ENCODE measurements at regions not wholly inside any gene's neighbourhood (a gene's known extent, or its start where the extent isn't known, plus 50 kb on each side); places are given as distances from the start of the nearest gene placed in this dataset.

DNA sequence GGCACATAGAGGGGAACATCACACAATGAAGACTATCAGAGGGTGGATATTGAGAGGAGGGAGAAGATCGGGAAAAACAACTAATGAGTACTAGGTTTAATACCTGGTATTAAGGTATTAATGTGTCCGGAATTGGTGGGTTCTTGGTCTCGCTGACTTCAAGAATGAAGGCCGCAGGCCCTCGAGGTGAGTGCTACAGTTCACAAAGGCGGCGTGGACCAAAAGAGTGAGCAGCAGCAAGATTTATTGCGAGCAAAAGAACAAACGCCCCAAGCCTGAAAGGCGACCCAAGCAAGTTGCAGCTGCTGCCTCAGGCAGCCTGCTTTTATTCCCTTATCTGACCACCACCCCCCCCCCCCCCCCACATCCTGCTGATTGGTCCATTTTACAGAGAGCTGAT is 2022.8 kb downstream of the NCAM2 start:
- Histone ChIP-seq H3K9me3 (no peaks in the 10 kb centered on the region), H3K4me1 (no peaks in the 10 kb centered on the region), H3K27me3 (no peaks in the 10 kb centered on the region), H3K4me3 (no peak overlapping the region), H3K36me3 (no peaks in the 10 kb centered on the region), H3K27ac (no peak overlapping the region)
- TF ChIP-seq, protein P1, sequence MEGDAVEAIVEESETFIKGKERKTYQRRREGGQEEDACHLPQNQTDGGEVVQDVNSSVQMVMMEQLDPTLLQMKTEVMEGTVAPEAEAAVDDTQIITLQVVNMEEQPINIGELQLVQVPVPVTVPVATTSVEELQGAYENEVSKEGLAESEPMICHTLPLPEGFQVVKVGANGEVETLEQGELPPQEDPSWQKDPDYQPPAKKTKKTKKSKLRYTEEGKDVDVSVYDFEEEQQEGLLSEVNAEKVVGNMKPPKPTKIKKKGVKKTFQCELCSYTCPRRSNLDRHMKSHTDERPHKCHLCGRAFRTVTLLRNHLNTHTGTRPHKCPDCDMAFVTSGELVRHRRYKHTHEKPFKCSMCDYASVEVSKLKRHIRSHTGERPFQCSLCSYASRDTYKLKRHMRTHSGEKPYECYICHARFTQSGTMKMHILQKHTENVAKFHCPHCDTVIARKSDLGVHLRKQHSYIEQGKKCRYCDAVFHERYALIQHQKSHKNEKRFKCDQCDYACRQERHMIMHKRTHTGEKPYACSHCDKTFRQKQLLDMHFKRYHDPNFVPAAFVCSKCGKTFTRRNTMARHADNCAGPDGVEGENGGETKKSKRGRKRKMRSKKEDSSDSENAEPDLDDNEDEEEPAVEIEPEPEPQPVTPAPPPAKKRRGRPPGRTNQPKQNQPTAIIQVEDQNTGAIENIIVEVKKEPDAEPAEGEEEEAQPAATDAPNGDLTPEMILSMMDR (IDR thresholded peaks at IDR 0.05), result no peak
- TF ChIP-seq POLR2A (IDR thresholded peaks at IDR 0.05), result no peak
- no peak for DNase-seq
- intact Hi-C loops (cut with DNase I; ENCODE audit: low total_unique reads), result no loop called here

DNA sequence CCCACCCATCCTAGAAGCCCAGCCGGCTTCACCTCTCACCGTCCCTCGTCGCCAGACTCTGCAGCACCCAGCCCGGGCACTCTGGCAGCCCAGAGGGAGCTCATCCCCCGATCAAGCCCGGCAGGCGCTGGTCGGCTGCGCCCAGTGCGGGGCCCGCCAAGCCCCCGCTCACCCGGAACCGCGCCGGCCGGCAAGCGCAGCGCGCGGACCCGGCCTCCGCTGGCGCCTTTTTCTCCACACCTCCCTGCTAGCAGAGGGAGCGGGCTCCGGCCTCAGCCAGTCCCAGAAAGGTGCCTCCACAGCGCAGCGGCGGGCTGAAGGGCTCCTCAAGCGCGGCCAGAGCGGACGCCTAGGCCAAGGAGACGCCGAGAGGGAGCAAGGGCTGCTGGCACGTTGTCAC is 2023.3 kb downstream of the NCAM2 start:
- intact Hi-C loops (cut with DNase I; ENCODE audit: low total_unique reads), result no loop called here
- no peak overlapping the region for H3K27ac ChIP-seq
- H3K36me3 ChIP-seq, result no peaks in the 10 kb centered on the region
- H3K9me3 ChIP-seq, result no peaks in the 10 kb centered on the region
- no peaks in the 10 kb centered on the region for H3K27me3 ChIP-seq
- H3K4me3 ChIP-seq, result no peak overlapping the region
- TF ChIP-seq, protein P1 (IDR thresholded peaks at IDR 0.05), result no peak
- no peak for TF ChIP-seq POLR2A (IDR thresholded peaks at IDR 0.05)
- DNase-seq, result no peak
- no peaks in the 10 kb centered on the region for H3K4me1 ChIP-seq

DNA sequence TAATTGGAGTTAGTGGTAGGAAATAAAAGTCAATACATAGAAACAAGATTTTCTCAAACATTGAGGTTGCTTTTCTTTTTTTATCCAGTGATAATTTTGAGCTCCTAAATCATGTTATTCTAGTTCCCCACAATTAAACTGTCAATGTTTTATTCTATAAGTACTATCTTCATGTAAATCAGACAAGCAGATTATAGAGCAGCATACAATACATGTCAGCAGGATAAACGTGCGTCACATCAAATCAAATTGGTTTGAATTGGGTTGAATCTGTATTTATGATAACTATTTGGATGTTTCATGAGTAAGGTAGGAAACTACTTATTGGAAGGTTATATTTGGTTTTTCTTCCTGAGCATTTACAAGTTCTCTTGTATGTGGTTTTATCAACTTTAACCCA is 2028.7 kb downstream of the NCAM2 start:
- no peak overlapping the region for H3K4me3 ChIP-seq
- H3K36me3 ChIP-seq, result no peaks in the 10 kb centered on the region
- no peaks in the 10 kb centered on the region for H3K9me3 ChIP-seq
- no peaks in the 10 kb centered on the region for H3K4me1 ChIP-seq
- no peak overlapping the region for H3K27ac ChIP-seq
- DNase-seq, result no peak
- intact Hi-C loops (cut with DNase I; ENCODE audit: low total_unique reads), result no loop called here
- TF ChIP-seq, protein P1 (IDR thresholded peaks at IDR 0.05), result no peak
- TF ChIP-seq POLR2A (IDR thresholded peaks at IDR 0.05), result no peak
- no peaks in the 10 kb centered on the region for H3K27me3 ChIP-seq

DNA sequence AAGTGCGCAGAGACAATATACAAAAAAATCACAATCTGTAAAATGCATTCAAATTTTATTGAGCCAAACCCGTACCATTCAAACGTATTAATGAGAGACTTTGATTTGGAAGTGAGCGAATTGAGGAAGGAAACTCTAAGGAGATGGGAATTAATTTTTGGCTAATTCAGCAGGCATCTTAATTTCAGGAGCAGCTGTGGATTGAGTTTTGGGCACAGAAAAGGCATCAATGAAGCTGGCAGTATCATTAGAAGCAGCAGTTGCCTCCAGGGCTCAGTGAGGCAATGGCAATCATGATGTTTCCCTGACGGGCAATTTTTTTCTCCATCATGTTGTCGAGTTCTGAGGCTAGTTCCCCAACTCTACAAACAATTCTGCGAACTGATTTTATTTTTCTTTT is 2041.6 kb downstream of the NCAM2 start:
- no peaks in the 10 kb centered on the region for H3K27me3 ChIP-seq
- H3K9me3 ChIP-seq, result no peaks in the 10 kb centered on the region
- no peak for DNase-seq
- no peak for TF ChIP-seq POLR2A (IDR thresholded peaks at IDR 0.05)
- TF ChIP-seq, protein P1 (IDR thresholded peaks at IDR 0.05), result no peak
- H3K36me3 ChIP-seq, result no peaks in the 10 kb centered on the region
- intact Hi-C loops (cut with DNase I; ENCODE audit: low total_unique reads), result no loop called here
- H3K4me3 ChIP-seq, result no peak overlapping the region
- no peaks in the 10 kb centered on the region for H3K4me1 ChIP-seq
- H3K27ac ChIP-seq, result no peak overlapping the region

DNA sequence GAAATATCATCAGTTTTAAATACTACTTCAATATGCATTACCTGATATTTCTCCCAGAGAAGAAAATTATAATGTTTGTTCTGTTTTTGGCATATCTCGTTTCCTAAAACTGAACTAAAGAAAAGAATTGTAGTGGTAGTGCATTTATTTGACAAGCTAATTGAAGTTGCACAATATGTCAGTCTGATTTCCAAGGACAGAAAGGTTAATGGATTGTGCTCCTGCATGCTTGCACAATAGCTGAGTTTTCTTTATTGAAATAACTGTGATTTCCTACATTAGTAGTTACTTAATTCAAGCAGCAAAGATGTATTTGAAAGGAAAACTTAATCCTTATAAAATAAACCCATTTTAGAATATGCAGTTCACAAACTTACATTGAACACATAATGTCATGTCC is 2047.7 kb downstream of the NCAM2 start:
- Histone ChIP-seq H3K9me3 (no peaks in the 10 kb centered on the region), H3K27me3 (no peaks in the 10 kb centered on the region), H3K27ac (no peak overlapping the region), H3K4me3 (no peak overlapping the region), H3K36me3 (no peaks in the 10 kb centered on the region), H3K4me1 (no peaks in the 10 kb centered on the region)
- intact Hi-C loops (cut with DNase I; ENCODE audit: low total_unique reads), result no loop called here
- no peak for TF ChIP-seq POLR2A (IDR thresholded peaks at IDR 0.05)
- TF ChIP-seq, protein P1 (IDR thresholded peaks at IDR 0.05), result no peak
- no peak for DNase-seq

Data from uterus (tissue), 3 donors.